Liver (tissue), 7 donors: ENCODE measurements at regions not wholly inside any gene's neighbourhood (a gene's known extent, or its start where the extent isn't known, plus 50 kb on each side); places are given as distances from the start of the nearest gene placed in this dataset.

Experiments used
- DNase-seq: peaks from one replicate; pipeline ENCODE4 v3.0.0-alpha.2; 2017; ENCODE audit warnings: low spot score
- H3K27ac ChIP-seq, 2 donors: one replicate each; pipeline ENCODE4 v1.7.0; 2013; ENCODE audit warnings: inconsistent platforms in 2 of 2, low read length in 2 of 2, control low read depth in 1 of 2, low read depth in 1 of 2, mild to moderate bottlenecking in 1 of 2
- H3K27me3 ChIP-seq, 4 donors: one replicate each; pipeline versions ENCODE4 v1.6.1 to v1.7.0; 2013; ENCODE audit warnings: low read length in 3 of 4, inconsistent platforms in 1 of 4, mild to moderate bottlenecking in 1 of 4, moderate library complexity in 1 of 4; ENCODE audit not compliant: control insufficient read depth in 4 of 4, insufficient read depth in 4 of 4
- H3K36me3 ChIP-seq, 4 donors: one replicate each; pipeline versions ENCODE4 v1.6.1 to v1.7.0; 2013; ENCODE audit warnings: low read length in 3 of 4, mild to moderate bottlenecking in 3 of 4, low read depth in 1 of 4, moderate library complexity in 1 of 4; ENCODE audit not compliant: control insufficient read depth in 4 of 4, insufficient read depth in 3 of 4
- H3K4me1 ChIP-seq, 4 donors: one replicate each; pipeline versions ENCODE4 v1.6.1 to v1.7.0; 2013; ENCODE audit warnings: low read length in 3 of 4, mild to moderate bottlenecking in 3 of 4, moderate library complexity in 1 of 4; ENCODE audit not compliant: control insufficient read depth in 4 of 4, insufficient read depth in 4 of 4
- H3K4me3 ChIP-seq, 3 donors: one replicate each; pipeline versions ENCODE4 v1.6.1 to v1.7.0; 2013; ENCODE audit warnings: low read length in 3 of 3, control low read depth in 1 of 3, low read depth in 1 of 3, mild to moderate bottlenecking in 1 of 3
- H3K9ac ChIP-seq, 2 donors: one replicate each; pipeline ENCODE4 v1.7.0; 2013; ENCODE audit warnings: low read length in 2 of 2, mild to moderate bottlenecking in 2 of 2, moderate library complexity in 2 of 2, control low read depth in 1 of 2, low read depth in 1 of 2
- H3K9me3 ChIP-seq, 4 donors: one replicate each; pipeline versions ENCODE4 v1.6.1 to v1.7.0; 2013; ENCODE audit warnings: low read length in 3 of 4; ENCODE audit not compliant: control insufficient read depth in 4 of 4
- EGR1 ChIP-seq, 2 donors: IDR thresholded peaks; 2 replicates each; pipeline ENCODE4 v1.6.1; 2016 to 2018; ENCODE audit warnings: antibody characterized with exemption in 2 of 2, low read depth in 2 of 2
- FOXA1 ChIP-seq: IDR thresholded peaks from 2 replicates; pipeline ENCODE4 v1.6.1; 2016; ENCODE audit warnings: antibody characterized with exemption
- FOXA2 ChIP-seq: IDR thresholded peaks from 2 replicates; pipeline ENCODE4 v1.6.1; 2016; ENCODE audit warnings: antibody characterized with exemption
- GABPA ChIP-seq, 2 donors: IDR thresholded peaks in 1 of 2; conservative IDR thresholded peaks in 1 of 2; 2 replicates each; pipeline ENCODE4 v1.6.1; 2016; ENCODE audit warnings: antibody characterized with exemption in 2 of 2, mild to moderate bottlenecking in 1 of 2, moderate library complexity in 1 of 2
- HNF4A ChIP-seq, 2 donors: conservative IDR thresholded peaks; 2 replicates each; pipeline ENCODE4 v1.6.1; 2016; ENCODE audit warnings: antibody characterized with exemption in 2 of 2, mild to moderate bottlenecking in 2 of 2
- HNF4G ChIP-seq: IDR thresholded peaks from 2 replicates; pipeline ENCODE4 v1.6.1; 2016; ENCODE audit warnings: antibody characterized with exemption
- JUND ChIP-seq, 2 donors: IDR thresholded peaks; 2 replicates each; pipeline ENCODE4 v1.6.1; 2016; ENCODE audit warnings: antibody characterized with exemption in 2 of 2
- NR2F2 ChIP-seq: IDR thresholded peaks from 2 replicates; pipeline ENCODE4 v1.6.1; 2016; ENCODE audit warnings: antibody characterized with exemption
- RAD21 ChIP-seq, 2 donors: IDR thresholded peaks; 2 replicates each; pipeline ENCODE4 v1.6.1; 2016; ENCODE audit warnings: antibody characterized with exemption in 2 of 2, mild to moderate bottlenecking in 2 of 2
- RXRA ChIP-seq, 2 donors: IDR thresholded peaks; 2 replicates each; pipeline ENCODE4 v1.6.1; 2017 to 2018; ENCODE audit warnings: antibody characterized with exemption in 2 of 2, mild to moderate bottlenecking in 1 of 2
- SP1 ChIP-seq: IDR thresholded peaks from 2 replicates; pipeline ENCODE4 v1.6.1; 2018; ENCODE audit warnings: antibody characterized with exemption, mild to moderate bottlenecking
- TAF1 ChIP-seq: conservative IDR thresholded peaks from 2 replicates; pipeline ENCODE4 v1.6.1; 2016; ENCODE audit warnings: antibody characterized with exemption, mild to moderate bottlenecking
- YY1 ChIP-seq: IDR thresholded peaks from 2 replicates; pipeline ENCODE4 v1.6.1; 2016; ENCODE audit warnings: antibody characterized with exemption, mild to moderate bottlenecking
- WGBS: extraction: QIAGEN DNeasy Blood & Tissue Kit; methylation state at CpG from one replicate; pipeline ENCODE4 v1.1.7; 2013; 5-methylcytosine and 5-hydroxymethylcytosine counted together
- TF ChIP-seq, protein P1 (sequence below): IDR thresholded peaks from 2 replicates; pipeline ENCODE4 v1.6.1; 2016; ENCODE audit warnings: antibody characterized with exemption, mild to moderate bottlenecking
- TF ChIP-seq, protein P2 (sequence below): IDR thresholded peaks from 2 replicates; pipeline ENCODE4 v1.6.1; 2016; ENCODE audit warnings: antibody characterized with exemption
- TF ChIP-seq, protein P3 (sequence below): IDR thresholded peaks from 2 replicates; pipeline ENCODE4 v1.6.1; 2016; ENCODE audit warnings: antibody characterized with exemption
- TF ChIP-seq, protein P4 (sequence below): IDR thresholded peaks from 2 replicates; pipeline ENCODE4 v1.6.1; 2016; ENCODE audit warnings: antibody characterized with exemption
- donor health status: healthy.
- donor health status: healthy.
- donor health status: healthy.
- donor health status: healthy.

DNA sequence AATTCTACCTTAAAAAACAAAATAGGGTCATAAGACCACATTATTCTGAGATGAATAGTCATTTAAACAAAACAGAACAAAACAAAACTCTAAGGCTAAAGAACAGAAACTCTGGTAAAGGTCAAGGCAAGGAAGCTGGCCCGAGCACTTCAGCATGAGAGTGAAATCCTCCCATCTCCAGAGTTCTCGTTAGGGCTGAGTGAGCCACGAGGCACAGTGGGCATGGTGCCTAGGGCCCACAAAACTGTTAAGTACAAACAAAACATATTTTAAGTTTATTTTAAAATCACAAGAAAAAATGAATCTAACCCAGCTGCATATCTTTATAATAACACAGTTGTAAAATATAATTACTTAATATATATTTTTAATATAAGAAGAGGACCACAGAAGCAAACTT, 417.8 kb upstream of the GBE1 start (continued):
- TF ChIP-seq, protein P1, sequence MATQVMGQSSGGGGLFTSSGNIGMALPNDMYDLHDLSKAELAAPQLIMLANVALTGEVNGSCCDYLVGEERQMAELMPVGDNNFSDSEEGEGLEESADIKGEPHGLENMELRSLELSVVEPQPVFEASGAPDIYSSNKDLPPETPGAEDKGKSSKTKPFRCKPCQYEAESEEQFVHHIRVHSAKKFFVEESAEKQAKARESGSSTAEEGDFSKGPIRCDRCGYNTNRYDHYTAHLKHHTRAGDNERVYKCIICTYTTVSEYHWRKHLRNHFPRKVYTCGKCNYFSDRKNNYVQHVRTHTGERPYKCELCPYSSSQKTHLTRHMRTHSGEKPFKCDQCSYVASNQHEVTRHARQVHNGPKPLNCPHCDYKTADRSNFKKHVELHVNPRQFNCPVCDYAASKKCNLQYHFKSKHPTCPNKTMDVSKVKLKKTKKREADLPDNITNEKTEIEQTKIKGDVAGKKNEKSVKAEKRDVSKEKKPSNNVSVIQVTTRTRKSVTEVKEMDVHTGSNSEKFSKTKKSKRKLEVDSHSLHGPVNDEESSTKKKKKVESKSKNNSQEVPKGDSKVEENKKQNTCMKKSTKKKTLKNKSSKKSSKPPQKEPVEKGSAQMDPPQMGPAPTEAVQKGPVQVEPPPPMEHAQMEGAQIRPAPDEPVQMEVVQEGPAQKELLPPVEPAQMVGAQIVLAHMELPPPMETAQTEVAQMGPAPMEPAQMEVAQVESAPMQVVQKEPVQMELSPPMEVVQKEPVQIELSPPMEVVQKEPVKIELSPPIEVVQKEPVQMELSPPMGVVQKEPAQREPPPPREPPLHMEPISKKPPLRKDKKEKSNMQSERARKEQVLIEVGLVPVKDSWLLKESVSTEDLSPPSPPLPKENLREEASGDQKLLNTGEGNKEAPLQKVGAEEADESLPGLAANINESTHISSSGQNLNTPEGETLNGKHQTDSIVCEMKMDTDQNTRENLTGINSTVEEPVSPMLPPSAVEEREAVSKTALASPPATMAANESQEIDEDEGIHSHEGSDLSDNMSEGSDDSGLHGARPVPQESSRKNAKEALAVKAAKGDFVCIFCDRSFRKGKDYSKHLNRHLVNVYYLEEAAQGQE = no peak
- TF ChIP-seq JUND (IDR thresholded peaks at IDR 0.05) (no peak), GABPA (IDR thresholded peaks at IDR 0.05 in 1 of 2, conservative IDR thresholded peaks at IDR 0.05 in 1 of 2) (no peak), RXRA (IDR thresholded peaks at IDR 0.05) (no peak), EGR1 (IDR thresholded peaks at IDR 0.05; ENCODE audit: low read depth in 2 of 2) (no peak), FOXA2 (no peak), HNF4A (conservative IDR thresholded peaks at IDR 0.05) (no peak), NR2F2 (no peak)
- TF ChIP-seq, protein P2, sequence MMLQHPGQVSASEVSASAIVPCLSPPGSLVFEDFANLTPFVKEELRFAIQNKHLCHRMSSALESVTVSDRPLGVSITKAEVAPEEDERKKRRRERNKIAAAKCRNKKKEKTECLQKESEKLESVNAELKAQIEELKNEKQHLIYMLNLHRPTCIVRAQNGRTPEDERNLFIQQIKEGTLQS = no peak

DNA sequence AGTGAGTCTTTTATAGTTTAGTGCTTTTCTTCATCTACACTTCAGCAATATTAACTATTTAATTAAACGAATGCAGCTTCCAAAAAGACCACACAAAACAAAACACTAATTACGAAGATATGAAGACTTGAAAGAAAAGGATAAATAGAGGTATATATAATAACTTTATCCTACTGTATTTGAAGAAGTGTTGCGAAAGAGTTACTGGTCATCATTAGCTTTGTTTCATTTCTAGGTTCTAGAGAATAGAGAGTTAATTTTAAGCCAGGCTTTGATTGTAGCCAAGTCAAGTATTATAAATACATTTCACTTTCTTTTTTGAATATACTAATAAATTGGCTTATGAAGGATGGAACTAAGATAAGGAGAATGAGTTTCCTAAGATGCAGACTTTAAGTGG, 416.8 kb upstream of the GBE1 start:
- Histone ChIP-seq H3K27me3 (no peaks in the 10 kb centered on the region), H3K9ac (no peak overlapping the region), H3K9me3 (peaks cover 0 to 3% (median 0%) of the 10 kb centered on the region in 4 donors), H3K4me3 (no peak overlapping the region), H3K27ac (no peak overlapping the region), H3K36me3 (no peaks in the 10 kb centered on the region), H3K4me1 (no peaks in the 10 kb centered on the region)
- TF ChIP-seq TAF1 (no peak), JUND (IDR thresholded peaks at IDR 0.05) (no peak), EGR1 (IDR thresholded peaks at IDR 0.05; ENCODE audit: low read depth in 2 of 2) (no peak), RAD21 (IDR thresholded peaks at IDR 0.05) (no peak), FOXA2 (no peak), RXRA (IDR thresholded peaks at IDR 0.05) (no peak), SP1 (no peak), GABPA (IDR thresholded peaks at IDR 0.05 in 1 of 2, conservative IDR thresholded peaks at IDR 0.05 in 1 of 2) (no peak), YY1 (no peak)
- TF ChIP-seq, protein P3, sequence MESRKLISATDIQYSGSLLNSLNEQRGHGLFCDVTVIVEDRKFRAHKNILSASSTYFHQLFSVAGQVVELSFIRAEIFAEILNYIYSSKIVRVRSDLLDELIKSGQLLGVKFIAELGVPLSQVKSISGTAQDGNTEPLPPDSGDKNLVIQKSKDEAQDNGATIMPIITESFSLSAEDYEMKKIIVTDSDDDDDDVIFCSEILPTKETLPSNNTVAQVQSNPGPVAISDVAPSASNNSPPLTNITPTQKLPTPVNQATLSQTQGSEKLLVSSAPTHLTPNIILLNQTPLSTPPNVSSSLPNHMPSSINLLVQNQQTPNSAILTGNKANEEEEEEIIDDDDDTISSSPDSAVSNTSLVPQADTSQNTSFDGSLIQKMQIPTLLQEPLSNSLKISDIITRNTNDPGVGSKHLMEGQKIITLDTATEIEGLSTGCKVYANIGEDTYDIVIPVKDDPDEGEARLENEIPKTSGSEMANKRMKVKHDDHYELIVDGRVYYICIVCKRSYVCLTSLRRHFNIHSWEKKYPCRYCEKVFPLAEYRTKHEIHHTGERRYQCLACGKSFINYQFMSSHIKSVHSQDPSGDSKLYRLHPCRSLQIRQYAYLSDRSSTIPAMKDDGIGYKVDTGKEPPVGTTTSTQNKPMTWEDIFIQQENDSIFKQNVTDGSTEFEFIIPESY = no peak
- TF ChIP-seq, protein P2 = no peak
- no peak for DNase-seq
- 75% methylated on average over 3 of the region's 3 CpGs for WGBS

DNA sequence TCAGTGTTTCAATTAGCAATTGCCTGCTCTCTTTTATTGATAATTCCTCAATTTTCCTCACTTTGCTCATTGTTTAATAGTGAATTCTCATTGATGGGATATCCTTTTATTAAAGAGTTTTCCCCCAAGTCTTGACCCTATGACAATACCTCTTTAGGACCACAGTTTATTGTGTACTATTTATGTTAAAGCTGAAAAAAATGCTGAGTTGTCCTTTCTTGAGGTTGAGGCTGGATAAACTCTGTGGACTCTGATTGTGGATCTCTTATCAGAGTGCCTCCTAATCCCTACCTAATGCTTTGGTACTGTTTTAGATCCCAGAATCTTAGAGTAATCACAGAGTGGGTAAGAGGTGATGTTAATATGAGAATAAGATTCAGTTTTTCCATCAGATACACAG, 416.3 kb upstream of the GBE1 start:
- no peaks in the 10 kb centered on the region for H3K4me1 ChIP-seq
- peaks cover 0 to 3% (median 0%) of the 10 kb centered on the region in 4 donors for H3K9me3 ChIP-seq
- no peak overlapping the region for H3K4me3 ChIP-seq
- DNase-seq = no peak
- no peaks in the 10 kb centered on the region for H3K27me3 ChIP-seq
- TF ChIP-seq, protein P2 = no peak
- no peak for TF ChIP-seq RXRA (IDR thresholded peaks at IDR 0.05)
- TF ChIP-seq RAD21 (IDR thresholded peaks at IDR 0.05) = no peak
- TF ChIP-seq NR2F2 = no peak
- no peak for TF ChIP-seq HNF4G
- no peak for TF ChIP-seq JUND (IDR thresholded peaks at IDR 0.05)
- TF ChIP-seq SP1 = no peak
- TF ChIP-seq FOXA1 = no peak
- TF ChIP-seq TAF1 = no peak
- TF ChIP-seq, protein P4, sequence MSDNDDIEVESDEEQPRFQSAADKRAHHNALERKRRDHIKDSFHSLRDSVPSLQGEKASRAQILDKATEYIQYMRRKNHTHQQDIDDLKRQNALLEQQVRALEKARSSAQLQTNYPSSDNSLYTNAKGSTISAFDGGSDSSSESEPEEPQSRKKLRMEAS = no peak
- no peak for TF ChIP-seq GABPA (IDR thresholded peaks at IDR 0.05 in 1 of 2, conservative IDR thresholded peaks at IDR 0.05 in 1 of 2)
- no peaks in the 10 kb centered on the region for H3K36me3 ChIP-seq
- H3K9ac ChIP-seq = no peak overlapping the region
- H3K27ac ChIP-seq = no peak overlapping the region
